Adrenal gland (tissue), 9 donors: ENCODE measurements at regions not wholly inside any gene's neighbourhood (a gene's known extent, or its start where the extent isn't known, plus 50 kb on each side); places are given as distances from the start of the nearest gene placed in this dataset.

Experiments
- DNase-seq, 7 donors: peaks; one replicate each; pipeline ENCODE4 v3.0.0-alpha.2; 2019 to 2020
- H3K27ac ChIP-seq, 5 donors: fragments of 200-600 bp; sonication (generic) in 4 of 5; 1 replicate in 3 of 5; 2 replicates in 2 of 5; pipeline versions ENCODE4 v1.5.1 to v1.8.0; 2016 to 2020; ENCODE audit warnings: mild to moderate bottlenecking in 1 of 5
- H3K27me3 ChIP-seq: fragments of 200-600 bp; 2 replicates; pipeline ENCODE4 v1.8.0; 2021
- H3K36me3 ChIP-seq, 2 donors: fragments of 200-600 bp; replicated peaks in 1 of 2; 1 replicate in 1 of 2; 2 replicates in 1 of 2; pipeline versions ENCODE4 v1.5.1 to v1.8.0; 2018 to 2022
- H3K4me1 ChIP-seq, 2 donors: fragments of 200-600 bp; replicated peaks in 1 of 2; 1 replicate in 1 of 2; 2 replicates in 1 of 2; pipeline versions ENCODE4 v1.5.1 to v1.8.0; 2018 to 2021
- H3K4me3 ChIP-seq, 4 donors: fragments of 200-600 bp; sonication (generic) in 3 of 4; one replicate each; pipeline ENCODE4 v1.5.1; 2016 to 2018
- H3K9me3 ChIP-seq, 3 donors: fragments of 200-600 bp; sonication (generic) in 1 of 3; replicated peaks in 1 of 3; 1 replicate in 2 of 3; 2 replicates in 1 of 3; pipeline versions ENCODE4 v1.5.1 to v1.8.0; 2016 to 2021
- POLR2A ChIP-seq, 2 donors: fragments of 450-650 bp; IDR thresholded peaks; one replicate each; pipeline ENCODE4 v1.6.1; 2017; ENCODE audit warnings: antibody characterized with exemption in 2 of 2, mild to moderate bottlenecking in 2 of 2, moderate library complexity in 1 of 2
- WGBS, 4 donors: extraction: QIAGEN DNeasy Blood & Tissue Kit in 2 of 4; methylation state at CpG; one replicate each; pipeline versions ENCODE4 v1.1.5 to v1.1.7; 2013 to 2017; 5-methylcytosine and 5-hydroxymethylcytosine counted together
- intact Hi-C, 2 donors: fragments of 100-400 bp; cut with DNase I; formaldehyde crosslinking; loops; one replicate each; pipeline versions ENCODE4 v1.14.1 to v1.15.0; 2022 to 2023
- TF ChIP-seq, protein P1 (sequence below), 6 experiments: fragments of 450-650 bp in 4 of 6; fragments of 200-600 bp in 2 of 6; sonication (generic) in 1 of 6; IDR thresholded peaks; 1 replicate in 5 of 6; 2 replicates in 1 of 6; pipeline versions ENCODE4 v1.5.1 to v1.8.0; 2016 to 2021; ENCODE audit warnings: antibody characterized with exemption in 6 of 6, mild to moderate bottlenecking in 2 of 6, moderate library complexity in 1 of 6
- donor health status: healthy with polysubstance abuse.
- donor health status: Bipolar disorder and iron deficiency.
- donor health status: DM: yes; HTN: yes; CAD: no.
- donor health status: DM: no; HTN: no; CAD: no.
- donor health status: DM: no; HTN: no; CAD: no.

- Histone ChIP-seq H3K36me3 (no peaks in the 10 kb centered on the region), H3K27me3 (no peaks in the 10 kb centered on the region), H3K4me3 (no peak overlapping the region), H3K4me1 (no peaks in the 10 kb centered on the region), H3K9me3 (no peaks in the 10 kb centered on the region), H3K27ac (no peak overlapping the region)
- intact Hi-C loops = no loop called here
- no peak for DNase-seq
- 81 to 89% (median 84%) methylated on average over 1 of the region's 1 CpG for WGBS, 4 donors
- TF ChIP-seq, protein P1, sequence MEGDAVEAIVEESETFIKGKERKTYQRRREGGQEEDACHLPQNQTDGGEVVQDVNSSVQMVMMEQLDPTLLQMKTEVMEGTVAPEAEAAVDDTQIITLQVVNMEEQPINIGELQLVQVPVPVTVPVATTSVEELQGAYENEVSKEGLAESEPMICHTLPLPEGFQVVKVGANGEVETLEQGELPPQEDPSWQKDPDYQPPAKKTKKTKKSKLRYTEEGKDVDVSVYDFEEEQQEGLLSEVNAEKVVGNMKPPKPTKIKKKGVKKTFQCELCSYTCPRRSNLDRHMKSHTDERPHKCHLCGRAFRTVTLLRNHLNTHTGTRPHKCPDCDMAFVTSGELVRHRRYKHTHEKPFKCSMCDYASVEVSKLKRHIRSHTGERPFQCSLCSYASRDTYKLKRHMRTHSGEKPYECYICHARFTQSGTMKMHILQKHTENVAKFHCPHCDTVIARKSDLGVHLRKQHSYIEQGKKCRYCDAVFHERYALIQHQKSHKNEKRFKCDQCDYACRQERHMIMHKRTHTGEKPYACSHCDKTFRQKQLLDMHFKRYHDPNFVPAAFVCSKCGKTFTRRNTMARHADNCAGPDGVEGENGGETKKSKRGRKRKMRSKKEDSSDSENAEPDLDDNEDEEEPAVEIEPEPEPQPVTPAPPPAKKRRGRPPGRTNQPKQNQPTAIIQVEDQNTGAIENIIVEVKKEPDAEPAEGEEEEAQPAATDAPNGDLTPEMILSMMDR (IDR thresholded peaks at IDR 0.05) = no peak
- no peak for TF ChIP-seq POLR2A (IDR thresholded peaks at IDR 0.05)
Observed at GRCh38 chr6:114844359-114844758, 501.5 kb upstream of the HS3ST5 start.

GRCh38 chr6:114839019-114839418, 496.2 kb upstream of the HS3ST5 start:
- intact Hi-C loops = no loop called here
- Histone ChIP-seq H3K36me3 (no peaks in the 10 kb centered on the region), H3K27me3 (no peaks in the 10 kb centered on the region), H3K4me1 (no peaks in the 10 kb centered on the region), H3K4me3 (no peak overlapping the region), H3K9me3 (no peaks in the 10 kb centered on the region), H3K27ac (no peak overlapping the region)
- TF ChIP-seq, protein P1 (IDR thresholded peaks at IDR 0.05) = no peak
- TF ChIP-seq POLR2A (IDR thresholded peaks at IDR 0.05) = no peak
- no peak for DNase-seq
- WGBS, 4 donors = 73 to 87% (median 79%) methylated on average over 2 of the region's 2 CpGs

DNA sequence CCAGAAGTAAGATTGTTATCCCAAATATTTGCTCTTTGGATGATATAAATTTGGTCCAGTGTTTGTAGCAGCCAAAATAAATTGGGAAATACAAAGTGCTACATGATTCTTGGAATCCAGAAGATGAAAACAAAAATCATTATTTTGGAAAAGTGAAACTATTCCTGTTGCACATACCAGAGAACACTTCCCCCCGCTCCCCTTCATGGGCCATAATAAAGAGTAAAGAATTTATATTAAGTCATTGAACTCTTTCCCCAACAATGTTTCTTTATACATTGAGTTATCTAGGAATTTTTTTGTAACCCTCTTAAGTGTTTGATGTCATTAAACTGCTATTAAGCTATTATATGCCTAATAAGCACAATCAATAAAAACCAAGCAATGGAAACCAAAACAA, 490.4 kb upstream of the HS3ST5 start:
- Histone ChIP-seq H3K4me1 (no peaks in the 10 kb centered on the region), H3K27ac (no peak overlapping the region), H3K27me3 (no peaks in the 10 kb centered on the region), H3K9me3 (no peaks in the 10 kb centered on the region), H3K4me3 (no peak overlapping the region), H3K36me3 (no peaks in the 10 kb centered on the region)
- no peak for DNase-seq
- WGBS, 4 donors = 73 to 83% (median 77%) methylated on average over 1 of the region's 1 CpG
- intact Hi-C loops = no loop called here
- no peak for TF ChIP-seq POLR2A (IDR thresholded peaks at IDR 0.05)
- TF ChIP-seq, protein P1 (IDR thresholded peaks at IDR 0.05) = no peak

GRCh38 chr6:114830515-114830914, 487.7 kb upstream of the HS3ST5 start:
- H3K9me3 ChIP-seq = no peaks in the 10 kb centered on the region
- no peak for DNase-seq
- no peaks in the 10 kb centered on the region for H3K36me3 ChIP-seq
- no peak for TF ChIP-seq POLR2A (IDR thresholded peaks at IDR 0.05)
- TF ChIP-seq, protein P1 (IDR thresholded peaks at IDR 0.05) = no peak
- 55 to 74% (median 60%) methylated on average over 1 of the region's 1 CpG for WGBS, 4 donors
- intact Hi-C loops = no loop called here
- H3K4me3 ChIP-seq = no peak overlapping the region
- H3K4me1 ChIP-seq = no peaks in the 10 kb centered on the region
- no peak overlapping the region for H3K27ac ChIP-seq
- no peaks in the 10 kb centered on the region for H3K27me3 ChIP-seq
